Nephron progenitor cell (in vitro differentiated cells): ENCODE measurements at regions not wholly inside any gene's neighbourhood (a gene's known extent, or its start where the extent isn't known, plus 50 kb on each side); places are given as distances from the start of the nearest gene placed in this dataset.
A peak's percentile ranks its signal among the peaks of the same experiment; 100 is the strongest.

Source experiments
- DNase-seq: peaks from one replicate; pipeline ENCODE4 v3.0.0; 2021
- H3K27ac Mint-ChIP-seq: 2 replicates; pipeline ENCODE4 v1.8.0; 2021; ENCODE audit warnings: mild to moderate bottlenecking, moderate library complexity, mixed read lengths
- H3K27me3 Mint-ChIP-seq: 2 replicates; pipeline ENCODE4 v1.8.0; 2021; ENCODE audit warnings: mild to moderate bottlenecking, low read depth, mixed read lengths; ENCODE audit not compliant: poor library complexity
- H3K36me3 Mint-ChIP-seq: 2 replicates; pipeline ENCODE4 v1.8.0; 2021; ENCODE audit warnings: low read depth, mixed read lengths
- H3K4me1 Mint-ChIP-seq: 2 replicates; pipeline ENCODE4 v1.8.0; 2021; ENCODE audit warnings: mixed read lengths
- H3K4me3 Mint-ChIP-seq: 2 replicates; pipeline ENCODE4 v1.8.0; 2021; ENCODE audit warnings: mild to moderate bottlenecking, moderate library complexity, mixed read lengths
- H3K9me3 Mint-ChIP-seq: 2 replicates; pipeline ENCODE4 v1.8.0; 2021; ENCODE audit warnings: mild to moderate bottlenecking, moderate library complexity, mixed read lengths
- TF ChIP-seq, protein P1 (sequence below): fragments of 200-600 bp; sonication (generic); IDR thresholded peaks from 2 replicates; pipeline ENCODE4 v1.5.0; 2021; ENCODE audit warnings: antibody characterized with exemption

DNA sequence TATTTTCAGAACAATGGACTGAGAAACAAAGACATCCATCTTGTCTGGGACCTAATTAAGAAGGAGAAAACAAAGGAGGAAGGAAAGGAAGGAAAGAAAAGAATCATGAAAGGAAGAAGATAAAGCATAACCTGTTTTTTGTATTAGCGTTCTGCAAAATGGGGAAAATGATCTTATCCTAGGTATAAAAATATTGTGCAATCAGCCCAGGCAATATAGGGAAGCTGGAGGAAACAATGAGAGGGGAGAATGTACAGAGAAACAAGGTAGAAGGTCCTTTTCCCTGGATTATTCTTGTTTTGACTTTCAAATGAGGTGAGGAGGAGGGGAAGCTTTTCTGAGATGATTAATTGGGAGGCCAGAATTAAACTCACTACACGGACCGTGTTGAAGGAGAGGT, 177.9 kb downstream of the COX7C start:
- no peaks in the 10 kb centered on the region for H3K27me3 Mint-ChIP-seq
- H3K4me1 Mint-ChIP-seq: peaks cover 32% of the 10 kb centered on the region
- no peaks in the 10 kb centered on the region for H3K9me3 Mint-ChIP-seq
- no peak overlapping the region for H3K4me3 Mint-ChIP-seq
- H3K27ac Mint-ChIP-seq: peak overlapping the region; percentile 68
- H3K36me3 Mint-ChIP-seq: no peaks in the 10 kb centered on the region
- TF ChIP-seq, protein P1, sequence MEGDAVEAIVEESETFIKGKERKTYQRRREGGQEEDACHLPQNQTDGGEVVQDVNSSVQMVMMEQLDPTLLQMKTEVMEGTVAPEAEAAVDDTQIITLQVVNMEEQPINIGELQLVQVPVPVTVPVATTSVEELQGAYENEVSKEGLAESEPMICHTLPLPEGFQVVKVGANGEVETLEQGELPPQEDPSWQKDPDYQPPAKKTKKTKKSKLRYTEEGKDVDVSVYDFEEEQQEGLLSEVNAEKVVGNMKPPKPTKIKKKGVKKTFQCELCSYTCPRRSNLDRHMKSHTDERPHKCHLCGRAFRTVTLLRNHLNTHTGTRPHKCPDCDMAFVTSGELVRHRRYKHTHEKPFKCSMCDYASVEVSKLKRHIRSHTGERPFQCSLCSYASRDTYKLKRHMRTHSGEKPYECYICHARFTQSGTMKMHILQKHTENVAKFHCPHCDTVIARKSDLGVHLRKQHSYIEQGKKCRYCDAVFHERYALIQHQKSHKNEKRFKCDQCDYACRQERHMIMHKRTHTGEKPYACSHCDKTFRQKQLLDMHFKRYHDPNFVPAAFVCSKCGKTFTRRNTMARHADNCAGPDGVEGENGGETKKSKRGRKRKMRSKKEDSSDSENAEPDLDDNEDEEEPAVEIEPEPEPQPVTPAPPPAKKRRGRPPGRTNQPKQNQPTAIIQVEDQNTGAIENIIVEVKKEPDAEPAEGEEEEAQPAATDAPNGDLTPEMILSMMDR: no peak
- no peak for DNase-seq

DNA sequence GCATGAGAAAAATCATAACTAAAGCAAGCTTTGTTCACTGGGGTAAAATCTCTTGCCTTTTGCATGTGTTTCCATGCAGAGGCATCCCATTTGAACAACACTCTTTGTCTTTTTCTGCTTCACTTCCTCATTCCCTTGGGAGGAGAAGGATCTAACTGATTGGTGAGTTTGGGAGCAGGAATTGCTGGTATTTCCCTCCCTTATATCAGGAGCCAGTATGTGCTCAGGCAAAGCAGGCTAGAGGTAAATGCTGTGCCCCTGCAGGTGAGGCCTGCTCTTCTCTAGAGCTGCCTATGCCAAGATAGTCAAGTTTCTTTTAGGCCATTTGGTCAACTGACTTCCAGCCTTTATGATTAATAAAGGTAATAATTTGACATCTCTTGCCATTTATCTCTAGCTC, 179.9 kb downstream of the COX7C start:
- Mint-ChIP-seq H3K27ac (peak overlapping the region; percentile 53), H3K9me3 (no peaks in the 10 kb centered on the region), H3K4me1 (peaks cover 32% of the 10 kb centered on the region), H3K4me3 (no peak overlapping the region), H3K36me3 (no peaks in the 10 kb centered on the region), H3K27me3 (no peaks in the 10 kb centered on the region)
- TF ChIP-seq, protein P1: no peak
- no peak for DNase-seq

- Mint-ChIP-seq H3K4me1 (peaks cover 6% of the 10 kb centered on the region), H3K4me3 (no peak overlapping the region), H3K9me3 (peaks cover 6% of the 10 kb centered on the region), H3K27ac (no peak overlapping the region), H3K27me3 (no peaks in the 10 kb centered on the region), H3K36me3 (no peaks in the 10 kb centered on the region)
- no peak for DNase-seq
- TF ChIP-seq, protein P1: no peak
Measured at GRCh38 chr5:86806206-86806605, 188.5 kb downstream of the COX7C start.

GRCh38 chr5:86807046-86808031, 189.6 kb downstream of the COX7C start:
- no peak overlapping the region for H3K4me3 Mint-ChIP-seq
- H3K27me3 Mint-ChIP-seq: no peaks in the 10 kb centered on the region
- H3K4me1 Mint-ChIP-seq: peaks cover 6% of the 10 kb centered on the region
- DNase-seq: no peak
- H3K36me3 Mint-ChIP-seq: no peaks in the 10 kb centered on the region
- H3K27ac Mint-ChIP-seq: peak overlapping the region; percentile 21
- TF ChIP-seq, protein P1: no peak
- peaks cover 6% of the 10 kb centered on the region for H3K9me3 Mint-ChIP-seq

DNA sequence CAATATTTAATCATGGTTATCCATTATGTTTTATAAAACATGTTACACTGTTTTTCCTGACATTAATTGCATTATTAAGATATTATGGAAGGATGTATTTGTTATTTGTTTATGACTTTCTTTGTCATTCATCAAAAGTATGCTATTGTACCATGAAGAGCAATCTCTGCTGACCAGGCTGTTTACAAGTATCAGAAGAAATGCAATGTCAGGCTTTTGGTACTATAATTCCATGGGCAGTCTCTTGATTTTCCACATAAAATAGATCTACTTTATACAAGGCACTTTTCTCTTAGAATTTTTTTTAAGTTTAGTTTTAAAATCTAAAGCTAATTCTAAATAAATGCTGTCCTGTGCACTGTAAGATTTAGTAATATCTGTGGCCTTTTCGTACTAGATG, 196.6 kb downstream of the COX7C start:
- Mint-ChIP-seq H3K36me3 (no peaks in the 10 kb centered on the region), H3K4me1 (no peaks in the 10 kb centered on the region), H3K27ac (no peak overlapping the region), H3K9me3 (no peaks in the 10 kb centered on the region), H3K27me3 (no peaks in the 10 kb centered on the region), H3K4me3 (no peak overlapping the region)
- no peak for DNase-seq
- TF ChIP-seq, protein P1: no peak

DNA sequence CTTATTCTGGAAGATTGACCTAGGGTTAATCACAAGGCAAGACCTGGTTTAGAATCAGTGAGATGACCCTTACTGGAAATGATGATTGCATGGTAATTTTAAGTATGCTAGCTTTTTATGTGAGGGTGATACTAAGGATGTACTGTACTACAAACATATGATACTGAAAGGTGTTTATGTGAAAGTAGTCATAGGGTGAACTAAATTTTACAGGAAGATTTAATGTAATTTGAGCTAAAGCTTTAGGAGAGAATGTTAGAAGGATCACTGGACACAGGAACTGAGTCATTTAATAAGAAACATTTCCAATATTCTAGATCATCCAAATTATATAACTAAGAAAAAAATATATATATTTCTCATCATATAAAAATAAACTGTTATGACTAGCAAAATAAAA, 197.2 kb downstream of the COX7C start:
- no peaks in the 10 kb centered on the region for H3K36me3 Mint-ChIP-seq
- TF ChIP-seq, protein P1: no peak
- DNase-seq: no peak
- H3K4me1 Mint-ChIP-seq: no peaks in the 10 kb centered on the region
- H3K27ac Mint-ChIP-seq: no peak overlapping the region
- no peaks in the 10 kb centered on the region for H3K27me3 Mint-ChIP-seq
- no peak overlapping the region for H3K4me3 Mint-ChIP-seq
- no peaks in the 10 kb centered on the region for H3K9me3 Mint-ChIP-seq
